ENCODE measurements at regions not wholly inside any gene's neighbourhood (a gene's known extent, or its start where the extent isn't known, plus 50 kb on each side); places are given as distances from the start of the nearest gene placed in this dataset.
A peak's percentile ranks its signal among the peaks of the same experiment; 100 is the strongest.

- Mint-ChIP-seq H3K27ac (peak overlapping the region; percentile 14), H3K27me3 (no peaks in the 10 kb centered on the region), H3K4me1 (ENCODE audit: unreplicated experiment) (peaks cover 4% of the 10 kb centered on the region), H3K4me3 (no peak overlapping the region), H3K36me3 (no peaks in the 10 kb centered on the region), H3K9me3 (no peaks in the 10 kb centered on the region)
- TF ChIP-seq, protein P1, sequence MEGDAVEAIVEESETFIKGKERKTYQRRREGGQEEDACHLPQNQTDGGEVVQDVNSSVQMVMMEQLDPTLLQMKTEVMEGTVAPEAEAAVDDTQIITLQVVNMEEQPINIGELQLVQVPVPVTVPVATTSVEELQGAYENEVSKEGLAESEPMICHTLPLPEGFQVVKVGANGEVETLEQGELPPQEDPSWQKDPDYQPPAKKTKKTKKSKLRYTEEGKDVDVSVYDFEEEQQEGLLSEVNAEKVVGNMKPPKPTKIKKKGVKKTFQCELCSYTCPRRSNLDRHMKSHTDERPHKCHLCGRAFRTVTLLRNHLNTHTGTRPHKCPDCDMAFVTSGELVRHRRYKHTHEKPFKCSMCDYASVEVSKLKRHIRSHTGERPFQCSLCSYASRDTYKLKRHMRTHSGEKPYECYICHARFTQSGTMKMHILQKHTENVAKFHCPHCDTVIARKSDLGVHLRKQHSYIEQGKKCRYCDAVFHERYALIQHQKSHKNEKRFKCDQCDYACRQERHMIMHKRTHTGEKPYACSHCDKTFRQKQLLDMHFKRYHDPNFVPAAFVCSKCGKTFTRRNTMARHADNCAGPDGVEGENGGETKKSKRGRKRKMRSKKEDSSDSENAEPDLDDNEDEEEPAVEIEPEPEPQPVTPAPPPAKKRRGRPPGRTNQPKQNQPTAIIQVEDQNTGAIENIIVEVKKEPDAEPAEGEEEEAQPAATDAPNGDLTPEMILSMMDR (conservative IDR thresholded peaks at IDR 0.05): no peak
- no peak for DNase-seq (ENCODE audit: extremely low spot score, unreplicated experiment)
These were observed 115.2 kb upstream of the KLHL29 start for GRCh38 chr2:23269747-23270146.

GRCh38 chr2:23270810-23271209 lies 114.2 kb upstream of the KLHL29 start:
- Mint-ChIP-seq H3K4me1 (ENCODE audit: unreplicated experiment) (peaks cover 4% of the 10 kb centered on the region), H3K27ac (no peak overlapping the region), H3K36me3 (no peaks in the 10 kb centered on the region), H3K9me3 (no peaks in the 10 kb centered on the region), H3K27me3 (no peaks in the 10 kb centered on the region), H3K4me3 (no peak overlapping the region)
- TF ChIP-seq, protein P1 (conservative IDR thresholded peaks at IDR 0.05): no peak
- no peak for DNase-seq (ENCODE audit: extremely low spot score, unreplicated experiment)

GRCh38 chr2:23271230-23271629 lies 113.7 kb upstream of the KLHL29 start:
- Mint-ChIP-seq H3K36me3 (no peaks in the 10 kb centered on the region), H3K27me3 (no peaks in the 10 kb centered on the region), H3K4me3 (no peak overlapping the region), H3K9me3 (peaks cover 1% of the 10 kb centered on the region), H3K4me1 (ENCODE audit: unreplicated experiment) (peaks cover 4% of the 10 kb centered on the region), H3K27ac (no peak overlapping the region)
- DNase-seq (ENCODE audit: extremely low spot score, unreplicated experiment): no peak
- TF ChIP-seq, protein P1 (conservative IDR thresholded peaks at IDR 0.05): no peak

DNA sequence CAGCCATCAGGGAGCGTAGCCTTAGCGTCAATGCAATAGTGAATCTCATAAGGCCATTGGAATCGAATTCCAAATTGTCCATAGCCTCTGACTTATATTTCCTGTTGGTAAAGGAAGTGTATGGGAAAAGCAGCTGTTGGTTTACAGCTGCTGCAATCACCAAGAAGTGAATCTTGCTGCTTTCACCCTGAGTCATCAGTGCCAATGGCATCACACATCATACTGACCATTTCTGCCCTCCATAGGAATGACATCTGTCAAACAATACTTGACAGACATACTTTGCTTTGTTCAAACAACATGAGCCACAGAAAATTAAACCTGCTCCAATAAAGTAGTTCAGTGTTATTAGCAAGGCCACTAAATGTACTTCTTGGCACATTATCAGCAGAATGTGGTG lies 111.2 kb upstream of the KLHL29 start:
- no peaks in the 10 kb centered on the region for H3K36me3 Mint-ChIP-seq
- H3K4me3 Mint-ChIP-seq: no peak overlapping the region
- H3K4me1 Mint-ChIP-seq (ENCODE audit: unreplicated experiment): peaks cover 10% of the 10 kb centered on the region

DNA sequence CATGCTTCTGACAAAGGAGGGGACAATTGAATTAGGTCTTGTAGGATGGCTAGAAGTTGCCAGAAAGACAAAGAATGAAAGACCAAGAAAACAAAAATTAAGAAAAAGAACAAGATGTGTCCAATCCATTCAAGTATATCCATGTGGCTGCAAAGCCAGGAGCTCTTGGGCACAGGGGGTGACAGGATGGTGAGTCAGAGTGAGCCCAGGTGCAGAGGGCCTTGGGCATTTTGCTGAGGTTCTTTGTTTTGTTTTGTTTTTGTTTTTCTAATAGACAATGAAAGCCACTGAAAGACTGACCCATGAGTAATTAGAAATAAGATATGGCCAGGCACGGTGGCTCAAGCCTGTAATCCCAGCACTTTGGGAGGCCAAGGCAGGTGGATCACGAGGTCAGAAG lies 104.6 kb upstream of the KLHL29 start:
- Mint-ChIP-seq H3K27ac (no peak overlapping the region), H3K4me3 (no peak overlapping the region), H3K36me3 (peaks cover 3% of the 10 kb centered on the region), H3K9me3 (peaks cover 14% of the 10 kb centered on the region), H3K4me1 (ENCODE audit: unreplicated experiment) (peaks cover 21% of the 10 kb centered on the region), H3K27me3 (peaks cover 4% of the 10 kb centered on the region)
- TF ChIP-seq, protein P1 (conservative IDR thresholded peaks at IDR 0.05): no peak
- no peak for DNase-seq (ENCODE audit: extremely low spot score, unreplicated experiment)

More for the DNA sequence above, 111.2 kb upstream of the KLHL29 start:
- no peak overlapping the region for H3K27ac Mint-ChIP-seq
- H3K9me3 Mint-ChIP-seq: peaks cover 3% of the 10 kb centered on the region
- TF ChIP-seq, protein P1 (conservative IDR thresholded peaks at IDR 0.05): no peak
- H3K27me3 Mint-ChIP-seq: peaks cover 4% of the 10 kb centered on the region
- no peak for DNase-seq (ENCODE audit: extremely low spot score, unreplicated experiment)

DNA sequence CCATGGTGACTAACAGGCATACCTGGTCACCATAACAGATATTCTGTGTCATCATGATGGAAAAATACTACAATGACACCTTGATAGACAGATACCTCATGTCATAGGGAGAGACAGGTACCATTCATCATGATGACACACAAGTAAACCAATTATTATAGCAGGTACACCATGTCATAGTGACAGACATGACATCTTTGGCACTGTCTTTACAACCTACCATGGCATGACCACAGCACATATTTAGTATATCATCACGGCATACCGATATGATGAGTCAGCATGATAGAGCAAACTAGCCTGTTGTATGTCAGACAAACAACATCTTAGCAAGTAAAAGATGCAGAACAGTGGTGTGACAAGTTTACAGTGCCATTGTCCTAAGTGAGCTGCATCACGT lies 101.3 kb upstream of the KLHL29 start:
- DNase-seq (ENCODE audit: extremely low spot score, unreplicated experiment): no peak
- no peak overlapping the region for H3K4me3 Mint-ChIP-seq
- peaks cover 11% of the 10 kb centered on the region for H3K9me3 Mint-ChIP-seq
- TF ChIP-seq, protein P1 (conservative IDR thresholded peaks at IDR 0.05): no peak
- no peaks in the 10 kb centered on the region for H3K27me3 Mint-ChIP-seq
- peak overlapping the region; percentile 24 for H3K27ac Mint-ChIP-seq
- peaks cover 42% of the 10 kb centered on the region for H3K4me1 Mint-ChIP-seq (ENCODE audit: unreplicated experiment)
- H3K36me3 Mint-ChIP-seq: peaks cover 3% of the 10 kb centered on the region
